ENCODE measurements at regions not wholly inside any gene's neighbourhood (a gene's known extent, or its start where the extent isn't known, plus 50 kb on each side); places are given as distances from the start of the nearest gene placed in this dataset.
"Not testable (repeated sequence)": the region's sequence is repeated elsewhere in the genome, so short reads cannot be mapped to it uniquely, and the experiment has no call there.

GRCh38 chr10:84018826-84019225 is 120.5 kb upstream of the GHITM start:
- no peaks in the 10 kb centered on the region for H3F3A ChIP-seq (ENCODE audit: insufficient read depth, low read length)

GRCh38 chr10:84019854-84020458 is 119.4 kb upstream of the GHITM start:
- not testable (repeated sequence) for H3K27ac ChIP-seq (ENCODE audit: low read depth, low read length, poor library complexity, severe bottlenecking); H3K9me2 ChIP-seq (ENCODE audit: low read depth, low read length); H3K4me3 ChIP-seq (ENCODE audit: low read depth, low read length, poor library complexity, severe bottlenecking); H3F3A ChIP-seq (ENCODE audit: insufficient read depth, low read length); H3K79me2 ChIP-seq (ENCODE audit: insufficient read depth, low read length); H4K20me1 ChIP-seq (ENCODE audit: insufficient read depth, low read length); H3K4me1 ChIP-seq (ENCODE audit: insufficient read depth, low read length, severe bottlenecking); H3K27me3 ChIP-seq (ENCODE audit: insufficient read depth, low read length); H3K9ac ChIP-seq (ENCODE audit: low read length); H2AFZ ChIP-seq (ENCODE audit: low read length); H3K36me3 ChIP-seq (ENCODE audit: insufficient read depth, low read length); H3K4me2 ChIP-seq (ENCODE audit: low read length); H3K9me3 ChIP-seq (ENCODE audit: low read length)

More at GRCh38 chr10:84018826-84019225, 120.5 kb upstream of the GHITM start:
- H4K20me1 ChIP-seq (ENCODE audit: insufficient read depth, low read length), result no peaks in the 10 kb centered on the region
- H3K79me2 ChIP-seq (ENCODE audit: insufficient read depth, low read length), result no peaks in the 10 kb centered on the region
- no peaks in the 10 kb centered on the region for H3K27me3 ChIP-seq (ENCODE audit: insufficient read depth, low read length)
- no peak overlapping the region for H3K9ac ChIP-seq (ENCODE audit: low read length)
- no peaks in the 10 kb centered on the region for H3K36me3 ChIP-seq (ENCODE audit: insufficient read depth, low read length)
- H3K9me3 ChIP-seq (ENCODE audit: low read length), result no peaks in the 10 kb centered on the region
- H3K4me1 ChIP-seq (ENCODE audit: insufficient read depth, low read length, severe bottlenecking), result no peaks in the 10 kb centered on the region
- no peak overlapping the region for H3K27ac ChIP-seq (ENCODE audit: low read depth, low read length, poor library complexity, severe bottlenecking)
- no peak overlapping the region for H2AFZ ChIP-seq (ENCODE audit: low read length)
- no peaks in the 10 kb centered on the region for H3K9me2 ChIP-seq (ENCODE audit: low read depth, low read length)
- no peak overlapping the region for H3K4me2 ChIP-seq (ENCODE audit: low read length)
- no peak overlapping the region for H3K4me3 ChIP-seq (ENCODE audit: low read depth, low read length, poor library complexity, severe bottlenecking)
- TF ChIP-seq CTCF (IDR thresholded peaks at IDR 0.05; ENCODE audit: low read length), result no peak
- TF ChIP-seq EZH2 (IDR thresholded peaks at IDR 0.05; ENCODE audit: borderline replicate concordance, low read length), result no peak

- no peak overlapping the region for H3K27ac ChIP-seq (ENCODE audit: low read depth, low read length, poor library complexity, severe bottlenecking)
- H2AFZ ChIP-seq (ENCODE audit: low read length), result no peak overlapping the region
- H3K4me3 ChIP-seq (ENCODE audit: low read depth, low read length, poor library complexity, severe bottlenecking), result no peak overlapping the region
- no peaks in the 10 kb centered on the region for H3K4me1 ChIP-seq (ENCODE audit: insufficient read depth, low read length, severe bottlenecking)
- TF ChIP-seq CTCF (IDR thresholded peaks at IDR 0.05; ENCODE audit: low read length) (peak; percentile 81), EZH2 (IDR thresholded peaks at IDR 0.05; ENCODE audit: borderline replicate concordance, low read length) (no peak)
- H3F3A ChIP-seq (ENCODE audit: insufficient read depth, low read length), result no peaks in the 10 kb centered on the region
- no peaks in the 10 kb centered on the region for H4K20me1 ChIP-seq (ENCODE audit: insufficient read depth, low read length)
- no peaks in the 10 kb centered on the region for H3K9me2 ChIP-seq (ENCODE audit: low read depth, low read length)
- no peaks in the 10 kb centered on the region for H3K27me3 ChIP-seq (ENCODE audit: insufficient read depth, low read length)
- no peak overlapping the region for H3K9ac ChIP-seq (ENCODE audit: low read length)
- H3K36me3 ChIP-seq (ENCODE audit: insufficient read depth, low read length), result no peaks in the 10 kb centered on the region
- no peak overlapping the region for H3K4me2 ChIP-seq (ENCODE audit: low read length)
- no peaks in the 10 kb centered on the region for H3K79me2 ChIP-seq (ENCODE audit: insufficient read depth, low read length)
- no peaks in the 10 kb centered on the region for H3K9me3 ChIP-seq (ENCODE audit: low read length)
Observed at GRCh38 chr10:84026821-84027257, 112.5 kb upstream of the GHITM start.

GRCh38 chr10:84029840-84030239 is 109.5 kb upstream of the GHITM start:
- Histone ChIP-seq H3K9me2 (ENCODE audit: low read depth, low read length) (no peaks in the 10 kb centered on the region), H3K9ac (ENCODE audit: low read length) (no peak overlapping the region), H3K9me3 (ENCODE audit: low read length) (no peaks in the 10 kb centered on the region), H3K79me2 (ENCODE audit: insufficient read depth, low read length) (no peaks in the 10 kb centered on the region), H3K36me3 (ENCODE audit: insufficient read depth, low read length) (no peaks in the 10 kb centered on the region), H2AFZ (ENCODE audit: low read length) (no peak overlapping the region), H3K4me3 (ENCODE audit: low read depth, low read length, poor library complexity, severe bottlenecking) (no peak overlapping the region), H3K27me3 (ENCODE audit: insufficient read depth, low read length) (no peaks in the 10 kb centered on the region), H3K27ac (ENCODE audit: low read depth, low read length, poor library complexity, severe bottlenecking) (no peak overlapping the region), H3F3A (ENCODE audit: insufficient read depth, low read length) (no peaks in the 10 kb centered on the region), H4K20me1 (ENCODE audit: insufficient read depth, low read length) (no peaks in the 10 kb centered on the region), H3K4me2 (ENCODE audit: low read length) (no peak overlapping the region), H3K4me1 (ENCODE audit: insufficient read depth, low read length, severe bottlenecking) (no peaks in the 10 kb centered on the region)
- TF ChIP-seq EZH2 (IDR thresholded peaks at IDR 0.05; ENCODE audit: borderline replicate concordance, low read length), result no peak
- TF ChIP-seq CTCF (IDR thresholded peaks at IDR 0.05; ENCODE audit: low read length), result no peak

All from OCI-LY1 (cell line).